ENCODE measurements at regions not wholly inside any gene's neighbourhood (a gene's known extent, or its start where the extent isn't known, plus 50 kb on each side); places are given as distances from the start of the nearest gene placed in this dataset.

- TF ChIP-seq ZNF142 (CRISPR knock-in tag; IDR thresholded peaks at IDR 0.05), result no peak
- no peak for TF ChIP-seq POLR2AphosphoS5 (IDR thresholded peaks at IDR 0.05; ENCODE audit: low read depth, low read length)
- no peak for TF ChIP-seq ZNF792 (CRISPR knock-in tag; IDR thresholded peaks at IDR 0.05)
- TF ChIP-seq KMT2B (CRISPR knock-in tag; IDR thresholded peaks at IDR 0.05), result no peak
- no peak for TF ChIP-seq ZNF639 (CRISPR knock-in tag; conservative IDR thresholded peaks at IDR 0.05)
- no peak for TF ChIP-seq NRL (CRISPR knock-in tag; IDR thresholded peaks at IDR 0.05; ENCODE audit: borderline replicate concordance)
- no peak for TF ChIP-seq CBFB (CRISPR knock-in tag; IDR thresholded peaks at IDR 0.05)
- TF ChIP-seq ZNF841 (CRISPR knock-in tag; IDR thresholded peaks at IDR 0.05; ENCODE audit: borderline replicate concordance), result no peak
- no peak for TF ChIP-seq TMF1 (CRISPR knock-in tag; IDR thresholded peaks at IDR 0.05; ENCODE audit: low read depth)
- no peak for TF ChIP-seq ZC3H13 (CRISPR knock-in tag; IDR thresholded peaks at IDR 0.05)
- TF ChIP-seq ATM (IDR thresholded peaks at IDR 0.05; ENCODE audit: borderline replicate concordance), result no peak
- TF ChIP-seq STAT5B (CRISPR knock-in tag; IDR thresholded peaks at IDR 0.05), result no peak
- TF ChIP-seq SRSF1 (optimal IDR thresholded peaks at IDR 0.05; ENCODE audit: low read depth, low read length), result no peak
- TF ChIP-seq NFE2L2 (IDR thresholded peaks at IDR 0.05; ENCODE audit: low read length), result no peak
- no peak; the same call in 1 of the 2 replicates for TF ChIP-seq ZNF275 (CRISPR knock-in tag; IDR thresholded peaks at IDR 0.05; ENCODE audit: borderline replicate concordance)
- TF ChIP-seq RORA (CRISPR knock-in tag; IDR thresholded peaks at IDR 0.05), result no peak
- no peak for TF ChIP-seq CTCF (CRISPR knock-in tag; IDR thresholded peaks at IDR 0.05)
- no peak for TF ChIP-seq HIVEP1 (CRISPR knock-in tag; IDR thresholded peaks at IDR 0.05)
- no peak for TF ChIP-seq JDP2 (CRISPR knock-in tag; IDR thresholded peaks at IDR 0.05; ENCODE audit: borderline replicate concordance)
- no peak for TF ChIP-seq ZNF281 (CRISPR knock-in tag; IDR thresholded peaks at IDR 0.05; ENCODE audit: borderline replicate concordance)
Measured at GRCh38 chr3:127113571-127113891, 79.4 kb upstream of the PRR23E start (continued).
